ENCODE measurements at regions not wholly inside any gene's neighbourhood (a gene's known extent, or its start where the extent isn't known, plus 50 kb on each side); places are given as distances from the start of the nearest gene placed in this dataset.

GRCh38 chr2:74768401-74768914 is 65.5 kb upstream of the HK2 start:
- Histone ChIP-seq H3K79me2 (ENCODE audit: control insufficient read depth, insufficient read depth, low read length) (no peaks in the 10 kb centered on the region), H3K9me3 (ENCODE audit: control extremely low read depth in 1 of 3, control insufficient read depth in 2 of 3, insufficient read depth in 1 of 3, low read length in 2 of 3) (no peaks in the 10 kb centered on the region), H2AFZ (ENCODE audit: insufficient read depth, low read depth, low read length, poor library complexity, severe bottlenecking) (no peak overlapping the region), H3K27me3 (replicated peaks in 1 of 4; ENCODE audit: control extremely low read depth in 1 of 4, control insufficient read depth in 3 of 4, insufficient read depth in 4 of 4, low read length in 3 of 4) (peaks cover 0 to 3% (median 0%) of the 10 kb centered on the region in 4 experiments), H3K36me3 (replicated peaks in 1 of 2; ENCODE audit: control extremely low read depth in 1 of 2, control insufficient read depth in 1 of 2, extremely low read depth in 1 of 2, insufficient read depth in 2 of 2, low read length in 1 of 2) (no peaks in the 10 kb centered on the region), H3K4me3 (ENCODE audit: control extremely low read depth in 1 of 5, extremely low read depth in 1 of 5, insufficient read depth in 1 of 5, low read depth in 2 of 5, low read length in 4 of 5) (no peak overlapping the region), H3K4me2 (replicated peaks; ENCODE audit: low read depth, low read length, poor library complexity, severe bottlenecking) (no peak overlapping the region), H3K4me1 (ENCODE audit: control insufficient read depth in 2 of 2, insufficient read depth in 2 of 2, low read length in 2 of 2) (no peaks in the 10 kb centered on the region), H4K20me1 (ENCODE audit: control insufficient read depth, insufficient read depth, low read length, poor library complexity, severe bottlenecking) (no peaks in the 10 kb centered on the region), H3K27ac (ENCODE audit: low read length in 2 of 2) (no peak overlapping the region), H3K9ac (ENCODE audit: low read length) (no peak overlapping the region)
- no peak overlapping the region for H3K4me3 Mint-ChIP-seq
- ChIA-PET POLR2A (no interaction called here), CTCF (no interaction called here)
- H3K27me3 Mint-ChIP-seq, result peaks cover 3% of the 10 kb centered on the region
- H3K27ac Mint-ChIP-seq, result no peak overlapping the region
- 87% methylated on average over 3 of the region's 4 CpGs for WGBS (ENCODE audit: insufficient coverage)
- no peak for DNase-seq
- ATAC-seq (ENCODE audit: low read depth), result no peak
- intact Hi-C loops (cut with micrococcal nuclease), result no loop called here
- TF ChIP-seq CTCF (IDR thresholded peaks at IDR 0.05), result no peak
- no peak for TF ChIP-seq EZH2 (IDR thresholded peaks at IDR 0.05; ENCODE audit: borderline replicate concordance, insufficient read depth, low read depth, low read length, poor library complexity, severe bottlenecking)
- H3K9me3 Mint-ChIP-seq (ENCODE audit: insufficient read depth), result no peaks in the 10 kb centered on the region
- H3K4me1 Mint-ChIP-seq, result peaks cover 2% of the 10 kb centered on the region

- Histone ChIP-seq H3K4me3 (ENCODE audit: control extremely low read depth in 1 of 5, extremely low read depth in 1 of 5, insufficient read depth in 1 of 5, low read depth in 2 of 5, low read length in 4 of 5) (no peak overlapping the region), H2AFZ (ENCODE audit: insufficient read depth, low read depth, low read length, poor library complexity, severe bottlenecking) (no peak overlapping the region), H3K36me3 (replicated peaks in 1 of 2; ENCODE audit: control extremely low read depth in 1 of 2, control insufficient read depth in 1 of 2, extremely low read depth in 1 of 2, insufficient read depth in 2 of 2, low read length in 1 of 2) (no peaks in the 10 kb centered on the region), H3K4me1 (ENCODE audit: control insufficient read depth in 2 of 2, insufficient read depth in 2 of 2, low read length in 2 of 2) (no peaks in the 10 kb centered on the region), H3K27me3 (replicated peaks in 1 of 4; ENCODE audit: control extremely low read depth in 1 of 4, control insufficient read depth in 3 of 4, insufficient read depth in 4 of 4, low read length in 3 of 4) (peaks cover 0 to 3% (median 0%) of the 10 kb centered on the region in 4 experiments), H4K20me1 (ENCODE audit: control insufficient read depth, insufficient read depth, low read length, poor library complexity, severe bottlenecking) (no peaks in the 10 kb centered on the region), H3K79me2 (ENCODE audit: control insufficient read depth, insufficient read depth, low read length) (no peaks in the 10 kb centered on the region), H3K4me2 (replicated peaks; ENCODE audit: low read depth, low read length, poor library complexity, severe bottlenecking) (no peak overlapping the region), H3K9me3 (ENCODE audit: control extremely low read depth in 1 of 3, control insufficient read depth in 2 of 3, insufficient read depth in 1 of 3, low read length in 2 of 3) (no peaks in the 10 kb centered on the region), H3K27ac (ENCODE audit: low read length in 2 of 2) (no peak overlapping the region), H3K9ac (ENCODE audit: low read length) (no peak overlapping the region)
- no peak for DNase-seq
- ChIA-PET CTCF (interaction anchor here (1.0 to 1.1 kb wide), 2 partner anchors 58 to 103 kb away, joined by 3 read pairs; no protein-coding TSS in a partner anchor), POLR2A (no interaction called here)
- Mint-ChIP-seq H3K27me3 (no peaks in the 10 kb centered on the region), H3K4me3 (no peak overlapping the region), H3K4me1 (peaks cover under 1% of the 10 kb centered on the region), H3K27ac (no peak overlapping the region), H3K9me3 (ENCODE audit: insufficient read depth) (no peaks in the 10 kb centered on the region)
- TF ChIP-seq EZH2 (IDR thresholded peaks at IDR 0.05; ENCODE audit: borderline replicate concordance, insufficient read depth, low read depth, low read length, poor library complexity, severe bottlenecking) (no peak), CTCF (IDR thresholded peaks at IDR 0.05) (no peak)
- no peak for ATAC-seq (ENCODE audit: low read depth)
- intact Hi-C loops (cut with micrococcal nuclease), result no loop called here
Measured at GRCh38 chr2:74772046-74772445, 61.9 kb upstream of the HK2 start.
